ENCODE measurements at regions not wholly inside any gene's neighbourhood (a gene's known extent, or its start where the extent isn't known, plus 50 kb on each side); places are given as distances from the start of the nearest gene placed in this dataset.

DNA sequence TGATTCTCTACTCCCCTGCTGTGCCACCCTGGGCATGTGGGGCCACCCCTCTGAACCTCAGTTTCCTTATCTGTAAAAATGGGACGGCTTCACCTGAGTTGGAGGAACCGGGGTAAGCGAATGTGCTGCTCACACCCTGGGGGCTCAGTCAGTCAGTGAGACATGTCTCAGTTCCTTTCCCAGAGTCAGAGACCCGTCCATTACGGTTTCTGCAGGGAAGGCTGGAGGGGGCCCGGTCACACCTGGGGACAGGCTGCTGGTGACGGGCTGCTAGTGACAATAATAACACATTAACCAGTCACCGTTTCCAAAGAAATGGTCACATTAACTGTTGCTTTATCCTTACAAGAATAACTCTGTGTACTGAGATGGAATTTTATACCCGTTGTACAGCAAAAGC, 282.4 kb downstream of the NSG2 start:
- Mint-ChIP-seq H3K4me1 (ENCODE audit: low read depth, unreplicated experiment) (peaks cover 33% of the 10 kb centered on the region), H3K27me3 (ENCODE audit: unreplicated experiment) (peaks cover 66% of the 10 kb centered on the region), H3K36me3 (ENCODE audit: insufficient read depth, unreplicated experiment) (no peaks in the 10 kb centered on the region), H3K27ac (ENCODE audit: unreplicated experiment) (no peak overlapping the region), H3K4me3 (ENCODE audit: low read depth, unreplicated experiment) (no peak overlapping the region), H3K9me3 (ENCODE audit: low read depth, unreplicated experiment) (no peaks in the 10 kb centered on the region)
- TF ChIP-seq, protein P1, sequence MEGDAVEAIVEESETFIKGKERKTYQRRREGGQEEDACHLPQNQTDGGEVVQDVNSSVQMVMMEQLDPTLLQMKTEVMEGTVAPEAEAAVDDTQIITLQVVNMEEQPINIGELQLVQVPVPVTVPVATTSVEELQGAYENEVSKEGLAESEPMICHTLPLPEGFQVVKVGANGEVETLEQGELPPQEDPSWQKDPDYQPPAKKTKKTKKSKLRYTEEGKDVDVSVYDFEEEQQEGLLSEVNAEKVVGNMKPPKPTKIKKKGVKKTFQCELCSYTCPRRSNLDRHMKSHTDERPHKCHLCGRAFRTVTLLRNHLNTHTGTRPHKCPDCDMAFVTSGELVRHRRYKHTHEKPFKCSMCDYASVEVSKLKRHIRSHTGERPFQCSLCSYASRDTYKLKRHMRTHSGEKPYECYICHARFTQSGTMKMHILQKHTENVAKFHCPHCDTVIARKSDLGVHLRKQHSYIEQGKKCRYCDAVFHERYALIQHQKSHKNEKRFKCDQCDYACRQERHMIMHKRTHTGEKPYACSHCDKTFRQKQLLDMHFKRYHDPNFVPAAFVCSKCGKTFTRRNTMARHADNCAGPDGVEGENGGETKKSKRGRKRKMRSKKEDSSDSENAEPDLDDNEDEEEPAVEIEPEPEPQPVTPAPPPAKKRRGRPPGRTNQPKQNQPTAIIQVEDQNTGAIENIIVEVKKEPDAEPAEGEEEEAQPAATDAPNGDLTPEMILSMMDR (IDR thresholded peaks at IDR 0.05; ENCODE audit: unreplicated experiment), result no peak
- DNase-seq, result no peak
- no TSS peak for BruUV-seq (replicated peaks)
- CTCF ChIA-PET, result interaction anchor here (0.7 to 1.8 kb wide), 5 partner anchors 43 to 425 kb away, joined by 3 to 17 read pairs (median 5); no protein-coding TSS in a partner anchor
- intact Hi-C loops (cut with micrococcal nuclease; ENCODE audit: unreplicated experiment), result loop anchor here (1.0 to 10.0 kb wide), 9 partner anchors 44 to 608 kb away; no protein-coding TSS in a partner anchor

DNA sequence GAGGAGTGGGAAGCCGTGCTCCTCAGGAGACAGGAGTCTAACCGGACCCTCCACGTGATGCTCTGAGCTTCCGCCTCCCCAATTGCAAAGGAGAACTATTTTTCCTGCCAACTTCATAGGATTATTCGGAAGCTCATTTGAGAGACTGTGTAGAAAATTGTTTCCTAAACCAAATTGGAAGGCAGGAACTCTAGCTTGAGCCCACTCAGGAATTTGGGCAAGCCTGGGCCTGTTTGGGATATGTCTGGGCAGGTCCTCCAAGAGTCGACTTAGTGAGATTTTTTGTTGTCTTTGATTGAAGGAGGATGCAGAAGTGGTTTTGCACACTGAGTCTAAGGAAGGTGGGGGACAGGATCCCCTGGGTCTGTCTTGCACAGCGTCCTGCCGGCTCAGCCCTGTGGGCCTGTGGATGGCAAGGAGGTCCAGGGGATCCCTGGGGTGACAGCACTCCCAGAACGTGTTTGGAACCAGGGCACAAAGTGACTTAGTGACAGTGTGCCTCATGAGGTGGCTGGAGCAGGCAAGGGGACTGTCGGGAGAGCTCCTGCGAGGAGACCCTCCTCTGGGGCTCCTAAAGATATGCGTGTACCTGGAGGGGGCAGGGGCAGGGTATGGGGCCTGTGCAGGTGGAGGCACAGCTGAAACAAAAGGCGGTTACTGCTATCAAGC, 283.3 kb downstream of the NSG2 start:
- Mint-ChIP-seq H3K4me1 (ENCODE audit: low read depth, unreplicated experiment) (peaks cover 28% of the 10 kb centered on the region), H3K9me3 (ENCODE audit: low read depth, unreplicated experiment) (no peaks in the 10 kb centered on the region), H3K36me3 (ENCODE audit: insufficient read depth, unreplicated experiment) (no peaks in the 10 kb centered on the region), H3K27me3 (ENCODE audit: unreplicated experiment) (peaks cover 57% of the 10 kb centered on the region), H3K4me3 (ENCODE audit: low read depth, unreplicated experiment) (no peak overlapping the region), H3K27ac (ENCODE audit: unreplicated experiment) (no peak overlapping the region)
- intact Hi-C loops (cut with micrococcal nuclease; ENCODE audit: unreplicated experiment), result loop anchor here (5.0 to 10.0 kb wide), 3 partner anchors 44 to 276 kb away; no protein-coding TSS in a partner anchor
- no TSS peak for BruUV-seq (replicated peaks)
- no peak for DNase-seq
- CTCF ChIA-PET, result interaction anchor here (0.7 to 1.4 kb wide), 2 partner anchors 413 to 465 kb away, joined by 3 read pairs; no protein-coding TSS in a partner anchor
- TF ChIP-seq, protein P1 (IDR thresholded peaks at IDR 0.05; ENCODE audit: unreplicated experiment), result no peak

DNA sequence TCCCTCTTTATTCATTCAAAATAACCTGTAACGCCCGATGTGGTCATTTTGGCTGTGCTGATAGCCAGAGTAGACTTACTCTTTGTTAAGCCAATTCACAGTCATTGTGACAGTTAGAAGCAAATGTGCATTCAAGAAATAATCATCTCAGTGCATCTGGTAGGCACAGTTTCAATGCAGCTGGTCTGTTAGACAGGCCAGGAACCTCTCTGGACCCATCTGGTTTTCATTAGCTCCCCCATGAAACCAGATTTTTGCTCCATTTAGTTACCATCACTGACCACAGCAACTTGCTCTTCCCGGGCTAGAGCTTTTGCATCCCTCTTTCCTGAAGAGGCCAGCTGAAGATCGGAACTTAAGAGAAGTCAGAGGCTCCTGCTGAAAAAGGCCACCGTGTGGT, 284.2 kb downstream of the NSG2 start:
- BruUV-seq (replicated peaks), result no TSS peak
- no peak overlapping the region for H3K27ac Mint-ChIP-seq (ENCODE audit: unreplicated experiment)
- no peaks in the 10 kb centered on the region for H3K36me3 Mint-ChIP-seq (ENCODE audit: insufficient read depth, unreplicated experiment)
- no peak for DNase-seq
- H3K4me3 Mint-ChIP-seq (ENCODE audit: low read depth, unreplicated experiment), result no peak overlapping the region
- intact Hi-C loops (cut with micrococcal nuclease; ENCODE audit: unreplicated experiment), result loop anchor here (5.0 to 10.0 kb wide), 3 partner anchors 43 to 275 kb away; no protein-coding TSS in a partner anchor
- H3K9me3 Mint-ChIP-seq (ENCODE audit: low read depth, unreplicated experiment), result no peaks in the 10 kb centered on the region
- peaks cover 47% of the 10 kb centered on the region for H3K27me3 Mint-ChIP-seq (ENCODE audit: unreplicated experiment)
- peaks cover 19% of the 10 kb centered on the region for H3K4me1 Mint-ChIP-seq (ENCODE audit: low read depth, unreplicated experiment)
- CTCF ChIA-PET, result no interaction called here
- TF ChIP-seq, protein P1 (IDR thresholded peaks at IDR 0.05; ENCODE audit: unreplicated experiment), result no peak

DNA sequence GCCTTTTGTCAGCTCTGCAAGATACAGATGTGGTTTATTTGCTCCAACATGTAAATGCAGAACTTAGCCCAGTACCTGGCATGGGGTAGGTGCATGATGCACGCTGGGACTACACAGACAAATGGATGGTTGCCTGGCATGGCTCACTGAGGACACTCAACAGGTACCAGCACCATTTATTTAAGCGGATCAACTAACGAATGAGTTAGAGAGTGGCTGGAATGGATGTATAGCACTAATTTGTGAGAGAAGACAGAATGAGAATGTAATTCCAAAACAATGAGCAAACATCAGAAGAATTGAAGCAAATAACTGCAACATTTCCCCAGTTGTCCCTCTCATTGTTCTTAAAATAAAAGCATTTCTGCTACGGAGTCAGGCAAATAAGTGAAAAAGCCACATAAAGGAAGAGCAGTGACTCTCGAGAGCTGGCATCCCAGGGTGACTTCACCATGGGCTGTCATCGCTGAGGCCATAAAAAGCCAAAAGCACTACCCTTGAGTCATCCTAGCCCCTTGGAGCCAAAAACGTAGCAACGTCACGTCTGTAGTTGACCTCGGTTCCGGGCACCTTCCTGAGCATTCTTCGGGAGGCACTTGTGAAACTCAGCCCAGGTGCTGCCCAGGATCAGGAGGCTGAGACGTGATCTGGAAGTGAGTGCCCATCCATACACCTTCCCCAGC, 290.3 kb downstream of the NSG2 start:
- H3K36me3 Mint-ChIP-seq (ENCODE audit: insufficient read depth, unreplicated experiment), result no peaks in the 10 kb centered on the region
- CTCF ChIA-PET, result no interaction called here
- no TSS peak for BruUV-seq (replicated peaks)
- peaks cover 50% of the 10 kb centered on the region for H3K27me3 Mint-ChIP-seq (ENCODE audit: unreplicated experiment)
- no peak overlapping the region for H3K27ac Mint-ChIP-seq (ENCODE audit: unreplicated experiment)
- no peak for DNase-seq
- intact Hi-C loops (cut with micrococcal nuclease; ENCODE audit: unreplicated experiment), result no loop called here
- no peaks in the 10 kb centered on the region for H3K9me3 Mint-ChIP-seq (ENCODE audit: low read depth, unreplicated experiment)
- TF ChIP-seq, protein P1 (IDR thresholded peaks at IDR 0.05; ENCODE audit: unreplicated experiment), result no peak
- H3K4me1 Mint-ChIP-seq (ENCODE audit: low read depth, unreplicated experiment), result peaks cover 19% of the 10 kb centered on the region
- no peak overlapping the region for H3K4me3 Mint-ChIP-seq (ENCODE audit: low read depth, unreplicated experiment)

Measured in Calu3 (cell line).